ENCODE measurements at regions not wholly inside any gene's neighbourhood (a gene's known extent, or its start where the extent isn't known, plus 50 kb on each side); places are given as distances from the start of the nearest gene placed in this dataset.
A peak's percentile ranks its signal among the peaks of the same experiment; 100 is the strongest.

DNA sequence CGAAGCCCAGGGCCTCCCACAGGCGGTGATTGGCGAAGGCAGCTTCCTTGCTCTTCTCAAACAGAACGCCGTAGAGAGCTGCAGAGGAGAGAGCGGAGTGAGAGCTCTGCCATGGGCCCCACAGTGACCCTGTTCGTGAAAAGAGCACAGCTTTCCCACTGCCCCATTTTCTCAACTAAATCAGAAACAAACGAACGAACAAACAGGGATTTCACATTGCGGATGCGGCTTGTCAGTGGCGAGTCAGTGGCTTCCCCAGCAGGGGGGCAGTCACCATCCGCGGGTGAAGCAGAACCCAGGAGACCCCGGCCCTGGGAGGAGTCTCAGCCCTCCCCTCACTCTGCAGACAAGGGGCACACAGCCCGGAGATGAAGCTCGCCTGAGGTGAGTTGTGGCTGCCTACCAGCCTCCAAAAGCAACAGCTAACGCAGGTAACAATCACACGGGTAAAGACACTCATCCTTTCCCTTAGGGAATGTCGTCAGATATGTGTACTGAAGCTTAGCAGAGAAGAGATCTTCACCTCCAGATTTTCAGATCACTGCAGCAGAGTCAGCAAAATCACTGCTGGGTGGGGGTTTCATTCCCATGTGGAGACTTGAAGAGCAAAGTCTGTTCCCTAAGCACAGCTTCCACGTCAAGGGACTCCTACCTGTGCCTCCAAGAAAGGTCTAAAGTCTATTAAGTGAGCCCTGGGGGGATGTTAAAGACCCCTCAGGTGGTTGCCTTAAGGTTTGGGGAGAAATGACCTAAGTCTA is 51.2 kb upstream of the GPR31 start:
- no peak overlapping the region for H3K4me3 ChIP-seq (ENCODE audit: low read depth, low read length)
- TF ChIP-seq, protein P1, sequence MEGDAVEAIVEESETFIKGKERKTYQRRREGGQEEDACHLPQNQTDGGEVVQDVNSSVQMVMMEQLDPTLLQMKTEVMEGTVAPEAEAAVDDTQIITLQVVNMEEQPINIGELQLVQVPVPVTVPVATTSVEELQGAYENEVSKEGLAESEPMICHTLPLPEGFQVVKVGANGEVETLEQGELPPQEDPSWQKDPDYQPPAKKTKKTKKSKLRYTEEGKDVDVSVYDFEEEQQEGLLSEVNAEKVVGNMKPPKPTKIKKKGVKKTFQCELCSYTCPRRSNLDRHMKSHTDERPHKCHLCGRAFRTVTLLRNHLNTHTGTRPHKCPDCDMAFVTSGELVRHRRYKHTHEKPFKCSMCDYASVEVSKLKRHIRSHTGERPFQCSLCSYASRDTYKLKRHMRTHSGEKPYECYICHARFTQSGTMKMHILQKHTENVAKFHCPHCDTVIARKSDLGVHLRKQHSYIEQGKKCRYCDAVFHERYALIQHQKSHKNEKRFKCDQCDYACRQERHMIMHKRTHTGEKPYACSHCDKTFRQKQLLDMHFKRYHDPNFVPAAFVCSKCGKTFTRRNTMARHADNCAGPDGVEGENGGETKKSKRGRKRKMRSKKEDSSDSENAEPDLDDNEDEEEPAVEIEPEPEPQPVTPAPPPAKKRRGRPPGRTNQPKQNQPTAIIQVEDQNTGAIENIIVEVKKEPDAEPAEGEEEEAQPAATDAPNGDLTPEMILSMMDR (IDR thresholded peaks at IDR 0.05; ENCODE audit: insufficient read depth, low read length) = no peak
- DNase-seq (ENCODE audit: low read depth) = no peak

DNA sequence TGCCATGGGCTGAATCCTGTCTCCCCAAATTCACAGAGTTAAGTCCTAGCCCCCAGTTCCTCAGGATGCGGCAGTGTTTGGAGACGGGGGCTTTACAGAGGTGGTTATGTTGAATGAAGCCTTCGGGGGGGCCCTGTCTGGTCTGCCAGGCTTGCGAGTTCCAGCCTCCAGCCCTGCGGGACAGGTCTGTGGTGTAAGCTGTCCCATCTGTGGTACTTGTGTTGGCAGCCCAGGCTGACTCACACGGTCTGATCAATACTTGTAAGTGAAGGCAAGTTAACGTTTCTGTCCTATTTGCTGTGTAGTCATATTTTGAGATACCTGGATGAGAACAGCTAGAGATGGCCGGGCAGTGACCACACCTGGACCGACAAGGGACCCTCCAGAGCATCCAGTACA is 51.8 kb upstream of the GPR31 start:
- TF ChIP-seq, protein P1 (IDR thresholded peaks at IDR 0.05; ENCODE audit: insufficient read depth, low read length) = no peak
- no peak overlapping the region for H3K4me3 ChIP-seq (ENCODE audit: low read depth, low read length)
- DNase-seq (ENCODE audit: low read depth) = no peak

DNA sequence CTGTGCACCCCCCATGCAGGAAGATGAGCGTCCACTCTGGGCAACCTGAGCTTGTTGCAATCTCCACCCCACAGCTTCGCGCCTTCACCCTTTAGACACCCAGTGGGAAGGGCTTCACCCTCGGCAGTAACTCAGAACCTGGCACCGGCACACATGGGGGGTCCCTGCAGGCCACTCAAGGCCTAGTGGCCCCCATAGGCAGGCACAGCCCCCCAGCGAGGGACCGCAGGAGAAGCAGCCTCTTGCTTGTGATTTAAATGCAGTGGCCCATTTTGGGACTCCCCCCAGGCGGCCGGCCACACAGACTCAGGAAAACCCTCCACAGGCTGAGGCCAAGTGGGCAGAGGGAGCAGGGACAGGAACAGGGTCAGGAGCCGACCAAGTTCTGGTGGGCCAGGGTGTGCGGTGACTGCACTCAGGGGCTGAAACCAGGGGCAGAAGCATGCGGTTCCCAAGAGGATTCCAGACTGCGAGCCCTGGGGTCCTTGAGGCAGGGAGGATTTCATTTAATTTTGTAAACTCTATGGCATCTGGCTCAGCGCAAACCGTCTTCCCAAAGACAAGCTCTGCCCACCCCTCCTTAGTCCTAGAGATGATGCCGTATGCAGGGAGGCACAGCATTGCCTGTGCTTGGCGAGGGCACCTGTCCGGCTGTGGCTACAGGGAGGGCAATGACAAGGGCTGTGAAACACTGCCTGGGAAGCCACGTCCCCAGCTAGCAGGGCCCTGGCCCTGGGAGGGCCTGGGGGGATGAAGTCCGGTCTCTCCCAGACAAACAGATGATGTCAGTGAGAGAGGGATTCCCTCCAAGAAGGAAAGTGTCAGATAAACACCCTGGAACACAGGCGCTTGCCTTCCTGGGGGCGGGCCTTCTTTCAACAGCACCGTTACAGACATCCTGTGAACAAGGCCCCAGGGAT is 52.9 kb upstream of the GPR31 start:
- H3K4me3 ChIP-seq (ENCODE audit: low read depth, low read length) = no peak overlapping the region
- DNase-seq (ENCODE audit: low read depth) = peak; percentile 10
- TF ChIP-seq, protein P1 (IDR thresholded peaks at IDR 0.05; ENCODE audit: insufficient read depth, low read length) = no peak

DNA sequence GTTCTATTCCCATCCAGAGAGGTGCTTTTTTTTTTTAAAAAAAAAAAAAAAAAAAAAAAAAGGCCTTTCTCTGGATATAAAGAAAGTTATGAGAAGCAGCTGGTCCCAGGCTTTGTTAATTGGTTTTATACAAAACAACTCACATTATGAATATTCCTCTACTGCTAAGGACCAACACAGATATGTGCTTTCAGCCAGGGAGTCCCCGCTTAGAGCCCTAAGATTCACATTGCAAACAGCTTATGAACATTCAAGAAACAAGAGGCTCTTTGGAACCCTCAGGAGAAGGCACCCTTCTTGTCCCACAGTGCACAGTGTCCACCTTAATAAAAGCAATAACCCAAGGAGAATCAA is 53.5 kb upstream of the GPR31 start:
- TF ChIP-seq, protein P1 (IDR thresholded peaks at IDR 0.05; ENCODE audit: insufficient read depth, low read length) = no peak
- no peak overlapping the region for H3K4me3 ChIP-seq (ENCODE audit: low read depth, low read length)
- no peak for DNase-seq (ENCODE audit: low read depth)

DNA sequence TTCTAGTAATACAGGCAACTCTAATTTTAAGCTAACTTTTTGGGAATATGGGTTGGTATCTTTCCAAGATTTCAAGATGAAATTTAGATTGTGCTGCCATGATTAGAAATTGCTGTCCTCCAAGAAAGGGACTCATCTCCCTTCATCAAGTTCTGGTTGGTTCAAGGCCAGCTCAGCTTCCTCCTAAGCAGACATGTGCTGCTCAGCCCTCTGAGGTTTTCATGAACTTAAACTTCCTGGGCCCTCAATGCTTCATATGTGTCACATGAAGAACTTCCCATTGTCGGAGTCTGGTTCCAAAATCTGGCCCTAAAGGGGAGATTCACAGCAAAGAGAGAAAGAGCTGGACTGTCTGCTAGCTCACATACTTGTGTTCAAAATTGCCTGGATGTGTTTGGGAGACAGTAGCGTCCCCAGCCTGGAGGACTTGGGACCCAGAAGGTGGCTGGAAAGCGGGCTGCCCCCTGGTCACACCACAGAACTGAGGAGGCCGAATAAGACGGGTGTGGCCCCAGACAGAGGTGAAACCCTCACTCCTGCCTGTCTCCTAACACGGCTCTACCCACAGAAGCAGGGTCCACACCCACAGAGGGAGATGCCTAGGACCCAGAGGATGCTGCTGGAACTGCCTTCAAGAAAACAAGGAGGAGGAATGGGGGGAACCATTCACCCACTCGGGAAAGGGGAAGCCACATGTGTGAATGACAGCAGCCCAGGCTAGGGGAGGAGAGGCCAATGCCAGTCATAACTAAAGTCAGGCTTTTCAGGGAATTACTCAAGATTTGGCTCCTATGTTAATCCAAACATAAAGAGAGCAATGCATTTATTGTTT is 54.3 kb upstream of the GPR31 start:
- TF ChIP-seq, protein P1 (IDR thresholded peaks at IDR 0.05; ENCODE audit: insufficient read depth, low read length) = no peak
- no peak for DNase-seq (ENCODE audit: low read depth)
- no peak overlapping the region for H3K4me3 ChIP-seq (ENCODE audit: low read depth, low read length)

DNA sequence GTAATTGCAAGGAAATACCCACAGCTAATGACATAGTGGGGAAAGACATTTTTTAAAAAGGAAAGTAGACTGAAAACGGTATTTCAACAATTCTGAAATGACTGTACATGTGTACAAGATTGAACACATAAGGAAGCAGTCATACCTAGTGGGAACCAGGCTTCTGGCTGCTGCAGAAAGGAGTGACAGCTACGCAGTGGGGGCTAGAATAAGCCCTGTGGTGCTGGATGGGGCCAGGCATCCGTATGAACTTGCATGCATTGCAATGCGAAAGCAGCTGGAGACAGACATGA is 54.9 kb upstream of the GPR31 start:
- DNase-seq (ENCODE audit: low read depth) = no peak
- TF ChIP-seq, protein P1 (IDR thresholded peaks at IDR 0.05; ENCODE audit: insufficient read depth, low read length) = no peak
- no peak overlapping the region for H3K4me3 ChIP-seq (ENCODE audit: low read depth, low read length)

Data from fibroblast of the aortic adventitia (primary cell).